ENCODE measurements at regions not wholly inside any gene's neighbourhood (a gene's known extent, or its start where the extent isn't known, plus 50 kb on each side); places are given as distances from the start of the nearest gene placed in this dataset.

GRCh38 chr1:87636198-87636892 is 307.7 kb downstream of the LMO4 start:
- Histone ChIP-seq H3K36me3 (no peaks in the 10 kb centered on the region), H3K27me3 (no peaks in the 10 kb centered on the region), H3K27ac (no peak overlapping the region), H3K4me1 (no peaks in the 10 kb centered on the region), H3K9me3 (no peaks in the 10 kb centered on the region), H3K4me3 (no peak overlapping the region)
- WGBS: 96% methylated on average over 22 of the region's 28 CpGs
- no peak for DNase-seq (ENCODE audit: low spot score in 2 of 2)
- TF ChIP-seq POLR2A (IDR thresholded peaks at IDR 0.05) (no peak), POLR2AphosphoS5 (IDR thresholded peaks at IDR 0.05) (no peak), EP300 (IDR thresholded peaks at IDR 0.05) (no peak), CTCF (IDR thresholded peaks at IDR 0.05) (no peak)

- Histone ChIP-seq H3K27ac (no peak overlapping the region), H3K4me3 (no peak overlapping the region)
- TF ChIP-seq POLR2AphosphoS5 (IDR thresholded peaks at IDR 0.05) (no peak), POLR2A (IDR thresholded peaks at IDR 0.05) (no peak), CTCF (IDR thresholded peaks at IDR 0.05) (no peak), EP300 (IDR thresholded peaks at IDR 0.05) (no peak)
Observed at GRCh38 chr1:87638636-87639035, 310.0 kb downstream of the LMO4 start.

GRCh38 chr1:87641996-87642395 is 313.3 kb downstream of the LMO4 start:
- no peaks in the 10 kb centered on the region for H3K36me3 ChIP-seq
- 56% methylated on average over 3 of the region's 3 CpGs for WGBS
- no peak overlapping the region for H3K4me3 ChIP-seq
- peaks cover 14% of the 10 kb centered on the region for H3K4me1 ChIP-seq
- H3K9me3 ChIP-seq: no peaks in the 10 kb centered on the region
- no peaks in the 10 kb centered on the region for H3K27me3 ChIP-seq
- no peak for DNase-seq (ENCODE audit: low spot score in 2 of 2)
- TF ChIP-seq EP300 (IDR thresholded peaks at IDR 0.05) (no peak), POLR2A (IDR thresholded peaks at IDR 0.05) (no peak), CTCF (IDR thresholded peaks at IDR 0.05) (no peak), POLR2AphosphoS5 (IDR thresholded peaks at IDR 0.05) (no peak)
- no peak overlapping the region for H3K27ac ChIP-seq

More at GRCh38 chr1:87638636-87639035, 310.0 kb downstream of the LMO4 start:
- Histone ChIP-seq H3K4me1 (peaks cover 5% of the 10 kb centered on the region), H3K9me3 (no peaks in the 10 kb centered on the region), H3K36me3 (no peaks in the 10 kb centered on the region), H3K27me3 (no peaks in the 10 kb centered on the region)
- DNase-seq (ENCODE audit: low spot score in 2 of 2): no peak

- no peak overlapping the region for H3K4me3 ChIP-seq
- WGBS: 51% methylated on average over 3 of the region's 3 CpGs
Observed at GRCh38 chr1:87642581-87643221, 314.0 kb downstream of the LMO4 start.

More at GRCh38 chr1:87642581-87643221, 314.0 kb downstream of the LMO4 start:
- no peaks in the 10 kb centered on the region for H3K9me3 ChIP-seq
- H3K27ac ChIP-seq: no peak overlapping the region
- peaks cover 14% of the 10 kb centered on the region for H3K4me1 ChIP-seq
- DNase-seq (ENCODE audit: low spot score in 2 of 2): no peak
- H3K36me3 ChIP-seq: no peaks in the 10 kb centered on the region
- no peaks in the 10 kb centered on the region for H3K27me3 ChIP-seq
- TF ChIP-seq EP300 (IDR thresholded peaks at IDR 0.05): no peak
- TF ChIP-seq CTCF (IDR thresholded peaks at IDR 0.05): no peak
- TF ChIP-seq POLR2A (IDR thresholded peaks at IDR 0.05): no peak
- TF ChIP-seq POLR2AphosphoS5 (IDR thresholded peaks at IDR 0.05): no peak

Measured in suprapubic skin (tissue), 4 donors.